GM23248 (cell line): ENCODE measurements at regions not wholly inside any gene's neighbourhood (a gene's known extent, or its start where the extent isn't known, plus 50 kb on each side); places are given as distances from the start of the nearest gene placed in this dataset.

ENCODE experiments used
- EZH2 ChIP-seq: fragments of 200-600 bp; sonication (generic); IDR thresholded peaks from 2 replicates; pipeline ENCODE4 v1.6.1; 2018; ENCODE audit warnings: antibody characterized with exemption, mild to moderate bottlenecking; ENCODE audit not compliant: insufficient read depth, poor library complexity, severe bottlenecking
- EZH2phosphoT487 ChIP-seq: fragments of 200-600 bp; sonication (generic); IDR thresholded peaks from 2 replicates; pipeline ENCODE4 v1.6.1; 2018; ENCODE audit warnings: antibody characterized with exemption, moderate library complexity, mild to moderate bottlenecking, low read depth; ENCODE audit not compliant: insufficient read depth

GRCh38 chr12:68481181-68481941, 129.3 kb upstream of the RAP1B start:
- TF ChIP-seq EZH2phosphoT487 (no peak), EZH2 (no peak)
